ENCODE measurements at regions not wholly inside any gene's neighbourhood (a gene's known extent, or its start where the extent isn't known, plus 50 kb on each side); places are given as distances from the start of the nearest gene placed in this dataset.

GRCh38 chr5:61689153-61689846 lies 357.2 kb downstream of the ZSWIM6 start:
- no peak for DNase-seq

- no peak for DNase-seq
Observed at GRCh38 chr5:61697809-61698558, 365.9 kb downstream of the ZSWIM6 start.

GRCh38 chr5:61701877-61702602 lies 370.0 kb downstream of the ZSWIM6 start:
- no peak for DNase-seq

- DNase-seq, result no peak
Observed at GRCh38 chr5:61702784-61703183, 370.7 kb downstream of the ZSWIM6 start.

GRCh38 chr5:61704289-61704688 lies 372.2 kb downstream of the ZSWIM6 start:
- no peak for DNase-seq

- no peak for DNase-seq
Observed at GRCh38 chr5:61706751-61707150, 374.7 kb downstream of the ZSWIM6 start.

- no peak for DNase-seq
Observed at GRCh38 chr5:61719124-61719523, 387.1 kb downstream of the ZSWIM6 start.

GRCh38 chr5:61720829-61721228 lies 388.8 kb downstream of the ZSWIM6 start:
- no peak for DNase-seq

GRCh38 chr5:61724102-61724501 lies 392.0 kb downstream of the ZSWIM6 start:
- DNase-seq, result no peak

- DNase-seq, result no peak
Observed at GRCh38 chr5:61728287-61728686, 396.2 kb downstream of the ZSWIM6 start.

- DNase-seq, result no peak
Observed at GRCh38 chr5:61730866-61731265, 398.8 kb downstream of the ZSWIM6 start.

- no peak for DNase-seq
Observed at GRCh38 chr5:61731267-61731945, 399.3 kb downstream of the ZSWIM6 start.

- no peak for DNase-seq
Observed at GRCh38 chr5:61731946-61732314, 399.9 kb downstream of the ZSWIM6 start.

- no peak for DNase-seq
Observed at GRCh38 chr5:61732369-61732768, 400.3 kb downstream of the ZSWIM6 start.

- DNase-seq, result no peak
Observed at GRCh38 chr5:61732796-61733195, 400.7 kb downstream of the ZSWIM6 start.

GRCh38 chr5:61734001-61734400 lies 401.9 kb downstream of the ZSWIM6 start:
- DNase-seq, result no peak

- DNase-seq, result no peak
Observed at GRCh38 chr5:61734966-61735365, 402.9 kb downstream of the ZSWIM6 start.

- no peak for DNase-seq
Observed at GRCh38 chr5:61735531-61735930, 403.5 kb downstream of the ZSWIM6 start.

GRCh38 chr5:61735995-61736394 lies 403.9 kb downstream of the ZSWIM6 start:
- DNase-seq, result no peak

GRCh38 chr5:61737301-61737963 lies 405.4 kb downstream of the ZSWIM6 start:
- DNase-seq, result no peak

- DNase-seq, result no peak
Observed at GRCh38 chr5:61737964-61738340, 405.9 kb downstream of the ZSWIM6 start.

- DNase-seq, result no peak
Observed at GRCh38 chr5:61738446-61738845, 406.4 kb downstream of the ZSWIM6 start.
